ENCODE measurements at regions not wholly inside any gene's neighbourhood (a gene's known extent, or its start where the extent isn't known, plus 50 kb on each side); places are given as distances from the start of the nearest gene placed in this dataset.

DNA sequence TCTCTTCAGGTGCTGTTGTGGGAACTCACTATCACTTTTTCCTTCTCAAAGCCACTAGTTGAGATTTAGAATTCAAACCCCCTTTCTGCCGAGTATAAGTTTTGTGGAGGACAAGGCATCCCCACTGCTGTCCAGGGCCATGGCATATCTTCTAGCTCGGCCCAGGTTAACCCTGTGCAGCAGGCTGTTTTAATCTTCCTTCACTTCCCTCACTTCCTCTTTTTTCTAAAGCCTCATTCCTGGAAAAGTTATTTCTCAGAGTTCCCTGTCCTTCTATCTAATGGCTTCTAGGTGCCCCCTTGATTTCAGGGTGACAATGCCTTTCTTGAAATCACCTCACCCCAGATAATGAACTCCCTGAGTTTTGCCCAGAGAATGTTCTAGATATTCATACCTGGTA is 222.3 kb downstream of the SNX10 start:
- no peak for DNase-seq (ENCODE audit: low spot score)

DNA sequence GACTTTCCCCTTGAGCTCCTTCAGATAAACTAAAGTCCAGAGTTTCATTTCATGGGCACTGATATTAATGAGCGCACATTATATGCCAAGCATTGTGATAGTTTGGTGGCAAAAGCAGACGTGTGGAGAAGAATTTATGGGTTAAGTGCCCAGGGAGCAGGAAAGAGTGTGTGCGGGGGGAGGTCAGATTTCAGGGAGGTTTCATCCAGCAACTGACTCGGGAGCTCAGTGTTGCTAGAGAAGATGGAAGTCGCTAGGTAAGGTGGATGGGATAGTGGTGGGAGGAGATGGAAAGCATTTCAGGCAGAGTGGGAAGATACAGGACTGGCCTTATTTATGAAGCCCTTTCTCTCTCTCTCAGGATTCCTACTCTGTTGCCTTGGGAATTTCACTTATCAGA is 223.0 kb downstream of the SNX10 start:
- no peak for DNase-seq (ENCODE audit: low spot score)

DNA sequence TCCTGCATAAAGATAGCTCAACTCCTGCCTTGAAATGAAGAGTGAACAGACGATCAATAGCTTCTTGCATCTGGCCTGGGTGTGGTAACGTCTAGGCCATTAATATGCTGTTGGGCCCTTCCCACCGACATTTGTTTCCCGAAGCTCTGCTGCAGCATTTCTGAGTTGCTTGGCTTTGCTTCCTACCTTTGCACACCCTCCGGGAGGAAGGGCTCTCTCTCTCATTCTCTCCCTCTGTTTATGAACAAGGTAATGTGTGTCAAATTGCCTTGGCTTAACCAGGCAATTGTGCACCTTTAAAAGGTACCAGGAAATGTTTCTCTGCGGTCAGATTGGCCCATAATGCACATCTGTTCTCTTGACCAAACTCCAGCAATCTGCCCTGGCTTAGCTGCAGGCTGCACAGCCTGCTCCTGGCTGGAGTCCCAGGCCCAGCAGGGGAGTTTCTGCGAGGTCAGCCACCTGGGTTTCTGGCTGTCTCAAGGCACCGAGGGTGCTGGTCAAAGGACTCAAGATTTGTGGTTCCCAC is 223.7 kb downstream of the SNX10 start:
- DNase-seq (ENCODE audit: low spot score), result no peak

DNA sequence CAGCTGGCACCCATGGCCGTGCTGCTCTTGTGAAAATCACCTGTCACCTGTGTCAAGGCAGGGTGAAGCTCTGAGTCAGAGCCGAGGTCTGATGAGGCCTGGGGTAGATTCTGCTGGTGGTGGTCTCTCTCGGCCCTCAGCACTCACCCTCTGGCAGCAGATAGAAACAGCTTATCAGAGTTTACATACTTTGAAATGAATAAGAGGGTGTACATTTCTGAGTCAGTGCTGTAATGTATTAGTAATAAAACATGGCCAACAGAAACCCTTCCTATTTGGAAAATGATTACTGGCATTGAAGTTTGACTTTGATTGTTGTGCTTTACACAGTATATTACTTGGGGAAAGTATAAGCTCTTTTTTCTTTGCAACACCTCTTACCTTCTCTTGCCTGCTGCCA is 228.8 kb downstream of the SNX10 start:
- no peak for DNase-seq (ENCODE audit: low spot score)

- no peak for DNase-seq (ENCODE audit: low spot score)
Observed at GRCh38 chr7:26522633-26523032, 231.0 kb downstream of the SNX10 start.

DNA sequence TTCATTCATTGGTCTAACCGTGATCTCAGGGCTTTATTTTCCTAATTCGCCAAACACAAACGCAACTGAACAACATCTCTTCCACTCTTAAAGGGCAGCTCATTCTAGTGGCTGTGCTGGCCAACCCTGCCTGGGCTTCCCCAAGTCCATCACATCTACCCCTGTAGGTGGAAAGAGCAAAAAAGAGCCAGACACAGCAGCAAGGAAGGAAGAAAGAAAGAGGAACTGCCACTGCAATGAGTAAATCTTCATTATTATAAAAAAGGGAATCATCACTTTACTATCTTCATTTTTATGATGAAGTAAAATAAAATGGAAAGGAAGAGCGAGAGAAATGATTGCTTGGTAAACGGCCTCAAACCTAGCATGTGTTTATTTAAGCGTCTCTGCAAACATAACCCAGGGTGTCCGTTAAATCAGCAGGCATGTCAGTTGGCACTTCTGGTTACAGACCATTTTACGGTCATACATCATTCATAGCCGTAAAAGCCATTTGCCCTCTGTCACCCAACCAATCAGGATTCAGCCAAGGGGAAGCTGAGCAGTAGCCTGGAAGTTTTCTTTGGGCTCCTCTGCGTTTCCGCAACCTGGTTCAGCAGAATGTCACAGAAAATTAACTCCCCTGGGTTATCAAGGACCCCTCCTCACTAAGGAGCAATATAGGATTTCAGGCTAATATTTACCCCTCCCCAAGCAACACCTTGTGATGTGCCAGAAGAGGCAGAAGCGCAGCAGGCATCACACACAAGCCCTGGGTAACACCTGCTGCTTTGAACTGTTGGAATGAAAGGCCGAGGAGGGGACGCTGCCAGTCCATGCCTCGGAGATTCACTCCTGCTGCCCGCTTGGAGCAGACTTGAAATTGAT is 234.0 kb downstream of the SNX10 start:
- no peak for DNase-seq (ENCODE audit: low spot score)

DNA sequence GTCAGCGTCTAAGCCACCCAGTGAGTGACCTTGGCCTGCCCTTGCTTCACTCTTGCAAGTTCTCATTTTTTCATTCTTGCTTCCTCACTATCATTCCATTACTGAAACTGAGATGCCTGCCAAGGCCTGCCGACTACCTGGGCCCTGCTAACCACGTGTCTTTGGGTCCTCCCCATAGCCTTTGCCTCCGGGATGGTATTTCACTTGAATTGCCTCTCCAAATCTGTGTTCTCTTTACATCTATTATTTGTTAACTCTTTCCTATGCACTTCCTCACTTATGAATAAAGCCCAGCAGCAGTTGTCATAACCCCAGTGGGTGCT is 234.6 kb downstream of the SNX10 start:
- no peak for DNase-seq (ENCODE audit: low spot score)

DNA sequence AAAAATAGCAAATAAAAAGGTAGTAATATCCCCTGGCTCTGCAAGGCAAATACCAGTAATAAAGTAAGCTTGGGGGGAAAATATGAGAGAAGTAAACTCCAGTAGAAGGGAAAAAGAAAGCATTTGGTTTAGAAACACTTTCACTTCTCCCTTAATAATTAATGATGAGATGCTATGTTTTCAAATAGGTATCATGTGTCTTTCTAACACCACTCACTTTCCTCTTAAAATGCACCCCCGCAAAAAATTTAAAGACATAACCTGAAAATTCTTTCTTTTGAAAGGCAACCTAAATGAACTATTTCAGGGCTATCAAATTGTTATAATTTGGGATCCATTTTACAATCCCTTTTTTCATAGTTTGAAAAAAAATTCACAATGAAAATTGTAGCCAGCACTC is 240.3 kb downstream of the SNX10 start:
- no peak for DNase-seq (ENCODE audit: low spot score)

- DNase-seq (ENCODE audit: low spot score), result no peak
Observed at GRCh38 chr7:26532471-26532870, 240.8 kb downstream of the SNX10 start.

DNA sequence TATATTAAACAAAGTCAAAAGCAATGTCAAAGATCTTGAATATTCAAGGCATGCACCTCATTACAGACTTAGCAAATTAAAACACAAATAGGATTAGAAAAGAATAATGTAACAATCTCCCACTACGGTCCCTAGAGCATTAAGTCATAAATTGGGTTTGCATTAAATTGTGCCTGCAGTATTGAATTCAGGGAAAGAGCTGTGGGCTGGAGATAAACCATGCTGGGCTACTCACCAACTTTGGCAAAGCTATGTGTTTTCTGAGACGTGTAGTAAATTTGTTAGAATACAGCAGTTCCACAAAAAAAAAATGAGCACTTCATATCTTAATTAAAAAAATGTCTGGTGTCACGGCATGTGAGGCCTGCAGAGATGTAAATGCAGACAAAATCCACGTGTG is 241.6 kb downstream of the SNX10 start:
- no peak for DNase-seq (ENCODE audit: low spot score)

GRCh38 chr7:26534649-26535482 is 243.2 kb downstream of the SNX10 start:
- no peak for DNase-seq (ENCODE audit: low spot score)

- no peak for DNase-seq (ENCODE audit: low spot score)
Observed at GRCh38 chr7:26535483-26536007, 243.9 kb downstream of the SNX10 start.

GRCh38 chr7:26538216-26538615 is 246.6 kb downstream of the SNX10 start:
- no peak for DNase-seq (ENCODE audit: low spot score)

DNA sequence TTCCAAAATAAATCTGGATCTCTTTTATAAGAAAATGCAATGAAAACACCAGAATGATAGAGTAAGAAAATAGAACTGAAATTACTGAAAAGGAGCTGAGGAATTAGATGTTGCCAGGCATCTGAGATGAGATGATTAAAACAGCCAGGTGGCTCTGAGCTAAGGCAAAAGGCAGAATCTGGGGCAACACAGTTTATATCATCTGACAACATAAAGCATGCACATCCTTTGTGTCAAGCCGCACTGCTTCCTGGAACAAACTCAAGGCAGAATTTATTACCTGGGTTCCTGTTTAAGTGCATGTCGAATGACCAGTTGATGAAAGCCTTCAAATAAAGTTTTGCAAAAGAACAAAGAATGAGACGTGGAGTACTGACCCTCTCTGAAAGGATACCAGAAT is 247.0 kb downstream of the SNX10 start:
- no peak for DNase-seq (ENCODE audit: low spot score)

DNA sequence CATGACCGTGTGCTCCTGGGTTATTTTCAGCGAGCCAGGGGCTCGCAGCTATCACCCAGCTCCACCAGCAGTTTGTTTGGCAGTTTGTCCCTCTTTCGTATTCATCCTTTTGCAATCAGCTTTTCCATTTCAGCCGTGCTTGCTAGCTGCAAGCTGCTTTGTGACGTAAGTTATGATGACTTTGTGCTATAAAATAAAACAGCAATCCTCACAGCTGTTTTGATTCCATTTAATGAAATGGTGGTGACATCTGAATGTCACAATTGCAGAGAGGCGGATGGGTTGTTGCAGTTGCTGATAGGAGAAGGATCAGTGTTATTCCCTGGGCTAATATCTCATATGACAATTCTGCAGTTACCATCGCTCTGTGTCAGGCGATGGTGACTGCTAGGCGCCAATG is 251.7 kb downstream of the SNX10 start:
- no peak for DNase-seq (ENCODE audit: low spot score)

- no peak for DNase-seq (ENCODE audit: low spot score)
Observed at GRCh38 chr7:26543951-26544350, 252.3 kb downstream of the SNX10 start.

DNA sequence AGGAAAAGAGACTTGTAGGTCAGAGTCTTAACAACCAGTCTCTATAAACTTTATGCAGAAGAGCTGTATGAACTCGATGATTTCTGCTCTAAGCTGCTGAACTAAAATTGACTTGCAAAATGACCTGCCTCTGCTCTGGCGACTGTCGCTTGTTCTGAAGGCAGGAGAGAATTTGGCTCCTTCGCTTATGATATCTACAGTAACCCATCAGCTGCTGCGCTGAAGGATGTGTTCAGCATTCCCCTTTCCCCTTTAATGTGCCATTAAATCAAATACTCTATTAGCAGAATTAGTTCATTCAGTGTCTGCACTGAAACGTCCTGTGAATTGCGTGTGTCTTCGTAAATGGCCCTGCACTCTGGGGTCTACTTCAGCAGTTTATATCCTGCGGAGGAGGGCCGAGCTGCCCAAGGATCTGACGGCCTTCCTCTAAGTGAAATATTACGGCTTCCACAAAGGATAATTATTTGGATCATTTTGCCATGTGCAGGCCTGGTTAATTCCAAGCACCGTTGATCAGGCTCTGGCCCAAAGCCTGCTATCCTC is 254.9 kb downstream of the SNX10 start:
- DNase-seq (ENCODE audit: low spot score), result no peak

- DNase-seq (ENCODE audit: low spot score), result no peak
Observed at GRCh38 chr7:26547156-26547555, 255.5 kb downstream of the SNX10 start.

GRCh38 chr7:26549281-26549944 is 257.8 kb downstream of the SNX10 start:
- no peak for DNase-seq (ENCODE audit: low spot score)

GRCh38 chr7:26550492-26550891 is 258.8 kb downstream of the SNX10 start:
- DNase-seq (ENCODE audit: low spot score), result no peak

DNA sequence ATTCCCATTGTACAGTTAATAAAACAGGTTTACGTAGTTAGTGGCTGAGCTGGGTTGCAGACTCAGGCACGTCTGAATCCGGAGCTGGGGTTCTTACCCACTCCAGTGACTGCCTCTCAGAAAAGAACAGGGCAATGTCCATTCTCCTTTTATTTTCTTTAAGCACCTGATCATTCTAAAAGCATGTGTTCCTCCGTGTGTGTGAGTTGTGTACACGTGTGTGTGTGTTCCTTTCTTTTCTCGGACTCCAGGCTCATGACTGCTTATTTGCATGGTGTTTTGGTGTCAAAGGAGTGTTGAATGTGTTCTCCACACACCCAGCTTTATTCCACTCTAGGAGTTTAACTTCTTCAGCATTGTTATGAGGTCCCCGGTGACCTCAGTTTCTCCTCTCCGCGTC is 260.1 kb downstream of the SNX10 start:
- DNase-seq (ENCODE audit: low spot score), result no peak

DNA sequence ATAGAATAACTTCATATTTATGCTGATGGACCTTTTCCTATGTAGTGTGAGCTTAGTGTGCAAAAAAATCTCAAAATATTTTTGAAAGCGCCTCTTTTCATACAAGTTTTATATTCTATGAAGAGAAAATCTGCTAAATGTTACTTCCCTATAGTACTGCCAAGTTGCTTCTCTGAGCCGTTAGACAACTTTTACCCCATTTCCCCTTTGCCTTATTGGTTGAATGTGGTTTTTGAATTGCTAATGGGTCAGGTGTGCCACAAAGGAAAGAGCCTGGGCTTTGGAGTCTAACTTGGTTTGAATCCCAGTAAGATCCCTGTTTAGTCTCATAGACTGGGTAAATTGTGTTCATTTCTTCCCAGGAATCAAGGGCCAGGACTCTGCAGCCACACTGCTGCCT is 261.5 kb downstream of the SNX10 start:
- no peak for DNase-seq (ENCODE audit: low spot score)

All from AG08395 (cell line).